K562 (cell line): ENCODE measurements at regions not wholly inside any gene's neighbourhood (a gene's known extent, or its start where the extent isn't known, plus 50 kb on each side); places are given as distances from the start of the nearest gene placed in this dataset.

Source experiments
- ATAC-seq: fragments of 200-7000 bp; cut with Tn5 transposase; 3 replicates; pipeline ENCODE4 v1.9.1; 2020; ENCODE audit warnings: moderate library complexity
- BruUV-seq: library from RNA; stranded (reverse); fragments of 400-500 nt; replicated peaks from 2 replicates; lab custom pipeline; 2021; lab: Mats Ljungman, UMichigan
- CTCF ChIA-PET: fragments of 300-600 bp; formaldehyde crosslinking; extraction: SDS; loops from one replicate; lab custom pipeline; 2021; ENCODE audit warnings: low intra/inter-chr PET ratio; lab: Yijun Ruan, JAX
- POLR2A ChIA-PET: fragments of 300-600, 350-650 bp; sonication (Branson Sonifier 250); formaldehyde crosslinking; extraction: SDS; loops from one replicate; lab custom pipeline; 2021; ENCODE audit warnings: antibody characterized with exemption, inconsistent platforms; lab: Yijun Ruan, JAX
- DNase-seq, 4 experiments: peaks; one replicate each; pipeline versions ENCODE4 v3.0.0 to v3.0.0-alpha.2; 2011 to 2018; ENCODE audit warnings: low spot score in 3 of 4, mixed read lengths in 3 of 4; ENCODE audit errors: extremely low read depth in 1 of 4
- FAIRE-seq: peaks from 2 replicates; lab custom pipeline; 2011; peaks lifted over from hg19 to GRCh38; lab: Jason Lieb, UNC
- H2AFZ ChIP-seq: 2 replicates; pipeline ENCODE4 v1.6.0; 2011; ENCODE audit warnings: low read depth, low read length, control low read depth, inconsistent platforms
- H3K27ac ChIP-seq: fragments of 200-600 bp; 3 replicates; pipeline ENCODE4 v1.8.0; 2011; ENCODE audit warnings: low read depth, mild to moderate bottlenecking, control low read depth, inconsistent platforms, low read length, moderate library complexity, mixed read lengths; ENCODE audit errors: extremely low read depth
- H3K27me3 ChIP-seq, 2 experiments: fragments of 300-600 bp in 1 of 2; 2 replicates in 1 of 2; 3 replicates in 1 of 2; pipeline versions ENCODE4 v1.6.0 to v1.8.0; 2011; ENCODE audit warnings: inconsistent platforms in 2 of 2, low read length in 2 of 2, mild to moderate bottlenecking in 1 of 2, mixed read lengths in 1 of 2, moderate library complexity in 1 of 2; ENCODE audit not compliant: control insufficient read depth in 2 of 2, insufficient read depth in 2 of 2
- H3K36me3 ChIP-seq: fragments of 300-600 bp; 3 replicates; pipeline ENCODE4 v1.8.0; 2011; ENCODE audit warnings: mild to moderate bottlenecking, low read length, inconsistent platforms; ENCODE audit not compliant: control insufficient read depth, insufficient read depth
- H3K4me1 ChIP-seq, 2 experiments: fragments of 200-600 bp in 1 of 2; replicated peaks in 1 of 2; 2 replicates in 1 of 2; 3 replicates in 1 of 2; pipeline versions ENCODE4 v1.5.1 to v1.8.0; 2011; ENCODE audit warnings: inconsistent platforms in 2 of 2, low read length in 2 of 2, mild to moderate bottlenecking in 1 of 2, mixed read lengths in 1 of 2, moderate library complexity in 1 of 2; ENCODE audit not compliant: control insufficient read depth in 2 of 2, insufficient read depth in 2 of 2
- H3K4me2 ChIP-seq: 2 replicates; pipeline ENCODE4 v1.6.1; 2011; ENCODE audit warnings: low read length, control low read depth, inconsistent platforms, mixed read lengths; ENCODE audit not compliant: insufficient read depth
- H3K4me3 ChIP-seq: fragments of 200-600 bp; sonication (generic), shearing (Covaris generic); 2 replicates; pipeline ENCODE4 v1.5.1; 2016; ENCODE audit warnings: control low read depth, inconsistent platforms
- H3K79me2 ChIP-seq: fragments of 200-600 bp; 3 replicates; pipeline ENCODE4 v1.8.0; 2011; ENCODE audit warnings: low read length, inconsistent platforms; ENCODE audit not compliant: control insufficient read depth, insufficient read depth
- H3K9ac ChIP-seq, 2 experiments: 2 replicates each; pipeline versions ENCODE4 v1.6.0 to v1.6.1; 2011; ENCODE audit warnings: low read depth in 2 of 2, low read length in 2 of 2, control low read depth in 1 of 2, inconsistent platforms in 1 of 2, mild to moderate bottlenecking in 1 of 2, mixed read lengths in 1 of 2; ENCODE audit not compliant: insufficient read depth in 1 of 2
- H3K9me1 ChIP-seq: one replicate; pipeline ENCODE4 v1.6.0; 2011; ENCODE audit warnings: inconsistent platforms, mild to moderate bottlenecking, low read length, moderate library complexity; ENCODE audit not compliant: control insufficient read depth, insufficient read depth
- H3K9me3 ChIP-seq: replicated peaks from 2 replicates; pipeline ENCODE4 v1.5.1; 2011; ENCODE audit warnings: low read depth, low read length, inconsistent platforms; ENCODE audit not compliant: control insufficient read depth, insufficient read depth
- H4K20me1 ChIP-seq: replicated peaks from 2 replicates; pipeline ENCODE4 v1.6.1; 2011; ENCODE audit warnings: low read length, inconsistent platforms, mixed read lengths; ENCODE audit not compliant: control insufficient read depth, insufficient read depth
- DDX20 ChIP-seq: fragments of 450-650 bp; IDR thresholded peaks from 2 replicates; pipeline ENCODE4 v1.6.1; 2016; ENCODE audit warnings: missing genetic modification characterization, low read depth, mild to moderate bottlenecking, missing compliant biosample characterization, moderate library complexity
- SRSF9 ChIP-seq: fragments of 200-400 bp; formaldehyde crosslinking; IDR thresholded peaks from 2 replicates; pipeline ENCODE4 v1.6.1; 2017; ENCODE audit warnings: low read depth, low read length, borderline replicate concordance
- WGBS: fragments of 100-300 bp; shearing (Covaris generic); methylation state at CpG from one replicate; pipeline ENCODE4 v1.1.6; 2016; ENCODE audit warnings: low coverage, mixed read lengths; ENCODE audit not compliant: insufficient coverage; ENCODE audit errors: missing lambda C conversion rate; 5-methylcytosine and 5-hydroxymethylcytosine counted together
- in situ Hi-C: fragments of 300-500 bp; cut with MboI; formaldehyde crosslinking; loops from 4 replicates; pipeline ENCODE4 v1.15.0; 2018; ENCODE audit warnings: inconsistent platforms, mixed read lengths
- intact Hi-C: fragments of 100-400 bp; cut with micrococcal nuclease; formaldehyde crosslinking; loops from 2 replicates; pipeline ENCODE4 v1.14.2; 2022

- H3K36me3 ChIP-seq, result no peaks in the 10 kb centered on the region
- no peaks in the 10 kb centered on the region for H3K79me2 ChIP-seq
- in situ Hi-C loops (no loop called here), intact Hi-C loops (no loop called here)
- H3K9ac ChIP-seq, result no peak overlapping the region
- no peak overlapping the region for H3K4me2 ChIP-seq
- ChIA-PET POLR2A (no interaction called here), CTCF (no interaction called here)
- ATAC-seq, result no peak
- H3K27ac ChIP-seq, result no peak overlapping the region
- no peaks in the 10 kb centered on the region for H3K4me1 ChIP-seq
- H3K4me3 ChIP-seq, result no peak overlapping the region
- FAIRE-seq, result no peak
- no peaks in the 10 kb centered on the region for H3K9me3 ChIP-seq
- DNase-seq, result no peak
- H3K27me3 ChIP-seq, result no peaks in the 10 kb centered on the region
- H4K20me1 ChIP-seq, result no peaks in the 10 kb centered on the region
- no TSS peak for BruUV-seq
- no peak for TF ChIP-seq DDX20 (tag)
- H2AFZ ChIP-seq, result no peak overlapping the region
- H3K9me1 ChIP-seq, result no peaks in the 10 kb centered on the region
Measured at GRCh38 chr14:86884498-86884897, 1108.5 kb downstream of the GALC start.

GRCh38 chr14:86882818-86883217 is 1110.2 kb downstream of the GALC start:
- no peak for FAIRE-seq
- H3K27ac ChIP-seq, result no peak overlapping the region
- H2AFZ ChIP-seq, result no peak overlapping the region
- no TSS peak for BruUV-seq
- CTCF ChIA-PET, result no interaction called here
- no peak overlapping the region for H3K9ac ChIP-seq
- intact Hi-C loops, result no loop called here
- H3K36me3 ChIP-seq, result no peaks in the 10 kb centered on the region
- no peak overlapping the region for H3K4me2 ChIP-seq
- no peak for ATAC-seq
- WGBS, result 0% methylated on average over 3 of the region's 3 CpGs
- no peak for TF ChIP-seq SRSF9
- TF ChIP-seq, all 486 proteins: peak for 0
- no peaks in the 10 kb centered on the region for H3K27me3 ChIP-seq
- H3K4me1 ChIP-seq, result no peaks in the 10 kb centered on the region
- no peak for DNase-seq
- no peaks in the 10 kb centered on the region for H4K20me1 ChIP-seq
- H3K79me2 ChIP-seq, result no peaks in the 10 kb centered on the region
- H3K9me3 ChIP-seq, result no peaks in the 10 kb centered on the region
- H3K9me1 ChIP-seq, result no peaks in the 10 kb centered on the region
- H3K4me3 ChIP-seq, result no peak overlapping the region
- in situ Hi-C loops, result no loop called here
- POLR2A ChIA-PET, result no interaction called here
